ENCODE measurements at regions not wholly inside any gene's neighbourhood (a gene's known extent, or its start where the extent isn't known, plus 50 kb on each side); places are given as distances from the start of the nearest gene placed in this dataset.

DNA sequence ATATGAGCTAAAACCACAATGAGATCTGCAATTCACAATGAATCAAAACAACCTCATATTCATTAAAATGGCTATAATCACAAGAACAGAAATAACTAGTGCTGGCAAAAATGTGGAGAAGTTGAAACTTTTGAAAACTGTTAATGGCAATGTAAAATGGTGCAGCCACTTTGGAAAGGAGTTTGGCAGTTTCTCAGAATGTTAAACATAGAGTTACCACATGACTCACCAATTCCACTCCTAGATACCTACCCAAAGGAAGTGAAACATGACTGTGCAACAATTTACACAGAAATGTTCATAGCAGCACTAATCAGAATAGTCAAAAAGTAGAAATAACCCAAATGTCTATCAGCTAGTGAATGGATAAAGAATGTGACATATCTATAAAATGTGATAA, 862.2 kb downstream of the DTWD2 start:
- TF ChIP-seq, protein P1, sequence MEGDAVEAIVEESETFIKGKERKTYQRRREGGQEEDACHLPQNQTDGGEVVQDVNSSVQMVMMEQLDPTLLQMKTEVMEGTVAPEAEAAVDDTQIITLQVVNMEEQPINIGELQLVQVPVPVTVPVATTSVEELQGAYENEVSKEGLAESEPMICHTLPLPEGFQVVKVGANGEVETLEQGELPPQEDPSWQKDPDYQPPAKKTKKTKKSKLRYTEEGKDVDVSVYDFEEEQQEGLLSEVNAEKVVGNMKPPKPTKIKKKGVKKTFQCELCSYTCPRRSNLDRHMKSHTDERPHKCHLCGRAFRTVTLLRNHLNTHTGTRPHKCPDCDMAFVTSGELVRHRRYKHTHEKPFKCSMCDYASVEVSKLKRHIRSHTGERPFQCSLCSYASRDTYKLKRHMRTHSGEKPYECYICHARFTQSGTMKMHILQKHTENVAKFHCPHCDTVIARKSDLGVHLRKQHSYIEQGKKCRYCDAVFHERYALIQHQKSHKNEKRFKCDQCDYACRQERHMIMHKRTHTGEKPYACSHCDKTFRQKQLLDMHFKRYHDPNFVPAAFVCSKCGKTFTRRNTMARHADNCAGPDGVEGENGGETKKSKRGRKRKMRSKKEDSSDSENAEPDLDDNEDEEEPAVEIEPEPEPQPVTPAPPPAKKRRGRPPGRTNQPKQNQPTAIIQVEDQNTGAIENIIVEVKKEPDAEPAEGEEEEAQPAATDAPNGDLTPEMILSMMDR (IDR thresholded peaks at IDR 0.05; ENCODE audit: extremely low read depth in 1 of 2, insufficient read depth in 1 of 2, low read depth in 1 of 2, low read length in 2 of 2), result no peak
- TF ChIP-seq JUN (IDR thresholded peaks at IDR 0.05; ENCODE audit: borderline replicate concordance, insufficient read depth, insufficient read length, low read depth), result no peak
- TF ChIP-seq, protein P2, sequence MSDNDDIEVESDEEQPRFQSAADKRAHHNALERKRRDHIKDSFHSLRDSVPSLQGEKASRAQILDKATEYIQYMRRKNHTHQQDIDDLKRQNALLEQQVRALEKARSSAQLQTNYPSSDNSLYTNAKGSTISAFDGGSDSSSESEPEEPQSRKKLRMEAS (IDR thresholded peaks at IDR 0.05; ENCODE audit: insufficient read depth, insufficient read length), result no peak
